HG02588 (cell line): ENCODE measurements at regions not wholly inside any gene's neighbourhood (a gene's known extent, or its start where the extent isn't known, plus 50 kb on each side); places are given as distances from the start of the nearest gene placed in this dataset.
"Not testable (repeated sequence)": the region's sequence is repeated elsewhere in the genome, so short reads cannot be mapped to it uniquely, and the experiment has no call there.

Experiments
- ATAC-seq: cut with Tn5 transposase; IDR thresholded peaks from one replicate; pipeline ENCODE4 v1.9.1; 2021; ENCODE audit warnings: mild to moderate bottlenecking, moderate library complexity; ENCODE audit not compliant: unreplicated experiment

DNA sequence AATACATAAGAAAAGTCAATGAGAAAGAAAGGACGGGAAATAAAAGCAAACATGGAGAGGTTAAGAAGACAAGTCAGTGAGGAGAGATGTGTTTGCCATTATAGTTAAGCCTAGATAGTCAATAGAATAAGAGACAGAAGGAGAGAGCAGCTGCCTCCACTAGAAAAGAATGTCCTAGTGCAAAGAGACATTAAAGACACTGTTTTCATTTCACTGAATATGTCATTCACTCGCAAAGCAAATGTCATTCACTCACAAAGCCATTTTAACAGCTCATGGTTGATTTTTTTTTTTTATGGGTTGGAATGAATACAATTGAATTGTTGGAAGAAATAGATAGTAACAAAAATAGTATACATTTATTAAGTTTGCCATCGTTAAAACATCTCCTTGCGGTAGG is 1007.6 kb downstream of the DNAJB9 start:
- no peak for ATAC-seq

DNA sequence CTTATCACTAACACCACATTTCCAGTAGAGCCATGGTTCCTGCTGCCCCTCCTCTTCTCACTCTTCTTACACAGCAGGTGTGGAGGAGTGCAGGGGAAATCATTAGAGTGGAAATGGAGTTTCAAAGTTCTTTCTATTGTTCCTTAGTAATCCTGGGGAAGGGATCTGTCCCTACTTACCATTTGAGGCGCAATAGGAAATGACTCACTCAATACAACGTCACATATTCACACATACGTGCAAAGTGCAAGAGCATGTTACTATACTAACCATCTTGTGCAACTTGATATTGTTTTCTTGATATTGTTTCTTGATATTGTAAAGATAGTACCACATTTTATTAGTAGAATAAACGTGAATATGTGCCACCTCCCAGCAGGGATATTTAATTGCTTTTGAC is 1010.2 kb downstream of the DNAJB9 start:
- no peak for ATAC-seq

DNA sequence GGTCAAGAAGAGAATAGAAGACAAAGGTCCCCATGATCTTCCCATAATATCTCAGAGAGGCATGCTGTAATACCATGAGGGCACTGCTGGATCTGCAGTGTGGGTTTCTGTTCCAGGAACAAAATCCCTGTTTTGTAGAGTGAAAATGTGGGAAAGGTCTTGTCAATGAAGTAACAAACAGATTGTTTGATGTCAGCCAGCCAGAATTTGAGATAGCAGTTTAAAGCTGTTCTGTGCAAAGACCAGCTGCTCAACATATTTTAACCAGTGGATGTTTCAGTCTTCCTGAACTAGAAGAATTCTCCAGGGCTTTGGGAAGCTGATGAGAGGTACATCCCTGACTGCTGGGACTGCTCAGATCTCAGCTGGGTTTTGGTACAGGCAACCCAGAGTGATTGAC is 1012.5 kb downstream of the DNAJB9 start:
- no peak for ATAC-seq

DNA sequence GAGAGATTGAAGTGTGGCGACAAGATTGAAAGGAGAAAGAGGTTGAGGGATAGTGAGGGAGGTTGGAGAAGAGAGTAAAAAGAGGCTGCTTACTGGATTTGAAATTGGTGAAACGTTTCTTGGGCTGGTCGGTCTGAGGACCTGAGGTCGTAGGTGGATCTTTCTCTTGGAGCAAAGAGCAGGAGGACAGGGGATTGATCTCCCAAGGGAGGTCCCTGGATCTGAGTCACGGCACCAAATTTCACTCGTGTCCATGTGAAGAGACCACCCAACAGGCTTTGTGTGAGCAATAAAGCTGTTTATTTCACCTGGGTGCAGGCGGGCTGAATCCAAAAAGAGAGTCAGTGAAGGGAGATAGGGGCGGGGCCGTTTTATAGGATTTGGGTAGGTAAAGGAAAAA is 1027.3 kb downstream of the DNAJB9 start:
- not testable (repeated sequence) for ATAC-seq

DNA sequence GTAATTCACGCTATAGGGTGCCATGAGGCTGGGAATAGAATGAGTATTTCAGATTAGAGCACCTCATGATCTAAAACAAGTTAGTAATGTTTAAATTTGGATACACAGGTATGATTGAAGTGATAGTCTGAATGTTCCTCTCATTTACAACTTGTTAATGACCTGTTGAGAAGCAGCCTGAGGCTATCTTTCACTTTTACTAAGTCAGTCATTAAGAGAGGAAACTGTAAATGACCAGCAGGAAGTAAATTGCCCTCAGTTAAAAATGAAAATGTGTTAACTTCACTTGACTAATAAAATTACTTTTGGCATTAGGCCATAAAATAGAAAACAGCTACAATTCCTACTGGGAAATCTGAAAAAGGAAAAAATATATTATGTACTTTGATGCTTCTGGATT is 1042.0 kb downstream of the DNAJB9 start:
- ATAC-seq = no peak

DNA sequence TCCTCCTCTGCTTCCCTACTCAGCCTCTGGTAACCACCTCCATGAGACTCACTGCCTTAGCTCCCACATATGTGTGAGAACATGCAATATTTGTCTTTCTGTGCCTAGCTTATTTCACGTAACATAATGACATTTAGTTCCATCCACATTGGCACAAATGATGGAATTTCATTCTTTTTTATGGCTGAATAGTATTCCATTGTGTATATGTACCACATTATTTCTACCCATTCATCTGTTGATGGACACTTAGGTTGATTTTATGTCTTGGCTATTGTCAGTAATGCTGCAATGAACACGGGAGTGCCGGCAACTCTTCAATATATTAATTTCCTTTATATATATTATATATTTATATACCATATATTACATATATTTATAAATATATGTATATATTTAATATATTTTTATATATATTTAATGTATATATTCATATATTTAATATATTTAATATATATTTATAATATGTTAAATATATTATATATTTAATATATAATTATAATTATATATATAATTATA is 1046.9 kb downstream of the DNAJB9 start:
- no peak for ATAC-seq

DNA sequence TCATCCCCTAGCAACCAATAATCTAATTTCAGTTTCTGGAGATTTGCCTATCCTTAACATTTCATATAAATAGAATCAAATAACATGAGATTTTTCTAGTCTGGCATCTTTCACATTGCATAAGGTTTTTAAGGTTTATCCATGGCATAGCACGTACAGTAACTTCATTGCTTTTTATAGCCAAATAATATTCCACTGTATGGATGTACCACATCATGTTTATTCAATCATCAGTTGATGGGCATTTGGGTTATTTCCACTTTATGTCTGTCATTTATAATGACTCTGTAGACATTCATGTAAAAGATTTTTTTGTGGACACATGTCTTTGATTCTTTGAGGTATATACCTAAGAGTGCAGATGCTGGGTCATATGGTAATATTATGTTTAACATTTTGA is 1052.6 kb downstream of the DNAJB9 start:
- ATAC-seq = no peak

DNA sequence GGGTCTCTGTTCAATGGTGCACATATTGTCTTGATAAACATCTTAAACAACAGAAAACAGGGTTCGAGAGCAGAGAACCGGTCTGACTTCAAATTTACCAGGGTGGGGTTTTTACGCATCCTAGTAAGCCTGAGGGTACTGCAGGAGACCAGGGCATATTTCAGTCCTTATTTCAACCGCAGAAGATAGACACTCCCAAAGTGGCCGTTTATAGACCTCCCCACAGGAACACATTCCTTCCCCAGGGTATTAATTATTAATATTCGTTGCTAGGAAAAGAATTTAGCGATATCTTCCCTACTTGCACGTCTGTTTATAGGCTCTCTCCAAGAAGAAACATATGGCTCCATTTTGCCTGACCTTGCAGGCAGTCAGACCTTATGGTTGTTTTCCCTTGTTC is 1063.2 kb downstream of the DNAJB9 start:
- ATAC-seq = not testable (repeated sequence)

DNA sequence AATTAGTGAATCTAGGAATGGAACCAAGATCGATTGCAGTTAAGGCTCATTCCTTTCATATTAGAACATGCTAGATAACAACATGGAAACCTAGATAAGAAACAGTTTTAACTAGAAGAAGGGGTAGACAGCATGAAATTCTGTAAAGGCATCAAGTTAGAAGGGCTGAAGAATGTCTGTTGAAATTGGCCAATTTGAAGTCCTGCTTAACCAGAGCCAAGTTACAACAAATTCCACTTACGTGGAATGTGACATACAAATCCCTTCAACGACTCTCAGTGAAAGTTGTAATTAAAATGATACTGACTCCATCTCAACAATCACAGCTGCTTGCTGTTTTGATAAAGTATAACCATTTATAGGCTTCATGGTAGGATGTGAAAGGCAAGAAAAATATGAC is 1065.7 kb downstream of the DNAJB9 start:
- ATAC-seq = no peak

DNA sequence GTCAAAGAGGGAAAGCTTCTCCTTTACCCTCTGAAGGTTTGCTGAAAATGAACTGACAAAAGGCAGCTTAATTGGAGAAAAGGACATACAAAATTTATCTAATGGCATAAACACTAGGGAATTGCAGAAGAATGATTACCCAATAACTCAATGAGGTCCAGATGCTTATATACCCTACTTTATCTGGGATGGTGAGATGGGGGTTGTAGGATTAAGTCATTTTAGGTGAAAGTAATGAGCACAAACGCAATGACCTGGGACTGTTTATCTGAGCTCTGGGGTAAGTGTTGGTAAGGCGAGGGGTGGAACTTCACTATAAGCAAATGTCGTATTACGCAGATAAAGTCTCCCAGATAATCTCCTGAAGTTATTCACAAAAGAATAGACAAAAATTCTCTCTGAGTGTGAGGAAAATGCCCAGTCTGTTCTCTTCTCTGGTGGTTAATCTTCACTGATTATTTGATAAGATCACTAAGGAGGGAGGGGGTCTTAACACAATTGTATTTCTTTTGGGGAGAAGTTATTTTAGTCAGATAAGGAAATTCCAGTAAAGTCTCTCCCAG is 1067.8 kb downstream of the DNAJB9 start:
- no peak for ATAC-seq

DNA sequence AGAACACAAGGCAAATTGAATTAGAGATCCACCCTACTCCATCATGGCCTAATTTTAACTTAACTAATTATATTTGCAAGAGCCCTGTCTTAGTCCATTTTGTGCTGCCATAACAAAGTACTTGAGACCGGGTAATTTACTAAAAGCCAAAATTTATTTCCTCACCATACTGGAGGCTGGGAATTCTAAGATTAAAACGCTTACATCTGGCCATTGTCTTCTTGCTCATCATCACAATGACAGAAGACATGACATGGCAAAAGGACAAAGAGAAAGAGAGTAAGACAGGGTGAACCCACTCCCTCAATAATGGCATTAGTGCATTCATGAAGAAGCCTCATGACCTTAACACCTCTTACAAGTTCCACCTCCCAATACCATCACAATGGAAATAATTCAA is 1068.6 kb downstream of the DNAJB9 start:
- ATAC-seq = no peak

DNA sequence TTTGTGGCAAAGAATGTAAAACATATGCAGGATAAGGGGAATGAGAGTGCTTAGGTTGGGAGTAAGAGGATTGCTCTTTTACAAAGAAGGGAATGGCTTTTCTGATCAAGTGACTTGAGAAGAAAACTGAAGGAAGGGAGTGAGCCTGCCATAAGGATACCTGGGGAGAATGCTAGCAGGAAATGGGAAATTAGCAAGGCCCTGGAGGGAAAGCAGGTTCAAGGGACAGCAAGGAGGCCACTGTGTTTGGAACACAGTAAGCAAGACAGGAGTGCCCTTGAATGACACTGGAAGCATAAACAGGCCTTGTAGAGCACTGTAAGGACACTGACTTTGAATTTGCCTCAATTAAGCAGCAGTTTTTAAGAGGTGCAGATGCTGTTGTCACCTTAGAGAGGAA is 1069.9 kb downstream of the DNAJB9 start:
- ATAC-seq = no peak

DNA sequence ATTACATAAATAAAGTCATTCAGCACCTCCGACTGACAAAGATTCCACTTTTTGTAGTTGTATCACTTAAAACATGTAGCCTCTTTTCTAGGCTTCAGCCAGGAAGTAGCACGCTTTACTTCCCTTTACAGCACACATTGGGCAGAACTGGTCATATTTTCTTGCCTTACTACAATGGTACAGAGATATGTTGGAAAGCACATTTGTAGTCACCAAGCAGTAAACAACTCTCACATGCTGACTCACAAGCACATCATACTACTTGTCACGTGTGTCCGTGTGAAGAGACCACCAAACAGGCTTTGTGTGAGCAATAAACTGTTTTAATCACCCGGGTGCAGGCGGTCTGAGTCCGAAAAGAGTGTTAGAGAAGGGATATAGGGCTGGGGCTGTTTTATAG is 1071.8 kb downstream of the DNAJB9 start:
- no peak for ATAC-seq

DNA sequence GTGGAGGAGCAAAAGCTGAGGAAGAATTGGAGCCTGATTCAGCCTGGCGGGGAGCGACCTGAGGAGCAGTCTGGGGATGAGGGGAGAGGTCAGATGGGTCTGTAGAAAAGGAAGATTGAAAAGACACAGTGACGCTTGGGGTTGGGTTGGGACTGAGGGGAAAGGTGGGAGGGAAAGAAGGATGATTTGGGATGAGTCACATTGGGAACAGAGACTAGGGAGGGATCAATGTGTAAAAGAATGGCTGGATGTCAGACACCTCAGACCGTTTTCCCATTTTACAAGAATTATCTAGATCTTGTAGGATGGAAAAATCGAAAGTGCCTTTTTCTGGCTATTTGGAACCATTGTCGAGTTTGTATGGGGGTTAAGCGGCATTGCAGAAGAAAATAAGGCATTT is 1076.5 kb downstream of the DNAJB9 start:
- ATAC-seq = no peak

DNA sequence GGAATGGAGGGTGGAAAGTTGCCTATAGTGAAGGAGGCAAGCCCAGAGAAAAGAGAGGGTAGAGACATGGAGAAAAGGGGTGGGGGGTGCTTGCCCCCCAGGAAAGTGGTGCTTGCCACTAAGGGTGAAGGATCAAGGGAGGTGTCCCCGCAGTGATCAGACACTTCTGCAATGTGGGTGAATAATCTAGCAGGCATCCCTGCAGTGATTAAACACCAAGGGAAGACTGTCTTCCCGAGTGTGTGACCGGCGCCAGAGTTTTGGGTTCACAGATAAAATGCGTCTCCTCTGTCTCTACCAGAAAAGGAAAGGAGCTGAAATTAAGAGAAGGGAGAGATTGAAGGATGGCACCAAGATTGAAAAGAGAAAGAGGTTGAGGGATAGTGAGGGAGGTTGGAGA is 1076.9 kb downstream of the DNAJB9 start:
- not testable (repeated sequence) for ATAC-seq

DNA sequence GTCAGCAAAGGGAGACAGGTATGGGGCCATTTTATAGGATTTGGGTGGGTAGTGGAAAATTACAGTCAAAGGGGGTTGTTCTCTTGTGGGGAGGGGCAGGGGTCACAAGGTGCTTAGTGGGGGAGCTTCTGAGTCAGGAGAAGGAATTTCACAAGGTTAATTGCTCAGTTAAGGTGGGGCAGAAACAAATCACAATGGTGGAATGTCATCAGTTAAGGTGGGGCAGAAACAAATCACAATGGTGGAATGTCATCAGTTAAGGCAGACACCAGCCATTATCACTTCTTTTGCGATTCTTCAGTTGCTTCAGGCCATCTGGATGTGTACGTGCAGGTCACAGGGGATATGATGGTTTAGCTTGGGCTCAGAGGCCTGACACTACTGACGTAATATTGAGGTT is 1077.6 kb downstream of the DNAJB9 start:
- ATAC-seq = not testable (repeated sequence)

DNA sequence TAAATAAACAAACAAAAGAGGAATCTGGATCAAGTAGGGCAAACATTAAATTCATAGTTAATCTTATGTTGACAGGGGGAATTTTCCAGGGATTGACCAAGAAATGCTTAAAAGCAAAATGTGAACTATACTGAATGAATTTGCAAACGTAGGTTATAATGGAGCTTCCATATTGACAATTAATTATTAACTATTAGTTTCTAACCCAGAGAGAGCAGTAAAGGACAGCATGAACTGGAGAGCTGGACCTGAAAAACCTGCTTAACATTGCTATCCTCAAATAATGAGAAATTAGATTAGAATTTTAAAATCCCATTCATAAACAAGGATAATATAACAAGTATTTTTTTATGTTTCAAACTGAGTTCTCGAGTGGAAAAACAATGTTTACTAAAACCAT is 1089.6 kb downstream of the DNAJB9 start:
- no peak for ATAC-seq

DNA sequence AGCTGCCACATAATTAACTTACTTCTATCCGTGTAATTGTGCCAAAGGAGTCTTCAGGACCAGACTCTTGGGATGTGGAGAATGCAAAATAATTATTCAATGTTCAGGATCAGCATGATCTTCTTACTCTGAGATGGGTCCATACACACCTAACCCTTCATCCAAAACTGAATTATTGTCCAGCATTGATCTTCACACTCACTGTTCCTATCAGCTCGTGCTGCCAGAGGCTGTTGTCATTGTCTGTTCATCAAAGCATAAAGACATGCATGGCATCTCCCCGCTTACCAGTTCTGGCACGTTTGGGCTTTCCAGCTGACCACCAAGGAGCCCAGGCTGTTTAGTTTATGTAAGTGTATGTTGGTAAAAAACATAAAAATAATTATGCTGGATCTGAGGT is 1090.7 kb downstream of the DNAJB9 start:
- no peak for ATAC-seq

DNA sequence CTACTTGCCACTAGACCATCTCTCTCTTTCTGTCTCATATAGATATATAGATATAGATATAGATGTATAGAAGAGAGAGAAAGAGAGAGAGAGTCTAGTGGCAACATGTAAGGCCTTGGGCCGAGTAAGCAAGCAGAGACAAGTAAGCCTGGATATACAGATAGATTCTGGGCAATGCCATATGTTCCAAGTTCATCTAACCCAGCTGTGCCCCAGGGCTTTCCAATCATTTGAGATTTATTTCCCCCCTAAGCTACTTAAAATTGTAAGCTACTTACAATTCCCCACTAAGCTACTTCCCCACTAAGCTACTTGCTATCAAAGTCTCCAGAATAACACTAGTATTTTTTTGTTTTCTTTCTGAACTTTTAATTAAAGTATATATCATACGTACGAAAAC is 1094.1 kb downstream of the DNAJB9 start:
- ATAC-seq = no peak

DNA sequence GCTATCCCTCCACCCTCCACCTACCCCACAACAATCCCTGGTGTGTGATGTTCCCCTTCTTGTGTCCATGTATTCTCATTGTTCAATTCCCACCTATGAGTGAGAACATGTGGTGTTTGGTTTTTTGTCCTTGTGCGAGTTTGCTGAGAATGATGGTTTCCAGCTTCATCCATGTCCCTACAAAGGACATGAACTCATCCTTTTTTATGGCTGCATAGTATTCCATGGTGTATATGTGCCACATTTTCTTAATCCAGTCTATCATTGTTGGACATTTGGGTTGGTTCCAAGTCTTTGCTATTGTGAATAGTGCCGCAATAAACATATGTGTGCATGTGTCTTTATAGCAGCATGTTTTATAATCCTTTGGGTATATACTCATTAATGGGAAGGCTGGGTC is 1117.6 kb downstream of the DNAJB9 start:
- not testable (repeated sequence) for ATAC-seq

DNA sequence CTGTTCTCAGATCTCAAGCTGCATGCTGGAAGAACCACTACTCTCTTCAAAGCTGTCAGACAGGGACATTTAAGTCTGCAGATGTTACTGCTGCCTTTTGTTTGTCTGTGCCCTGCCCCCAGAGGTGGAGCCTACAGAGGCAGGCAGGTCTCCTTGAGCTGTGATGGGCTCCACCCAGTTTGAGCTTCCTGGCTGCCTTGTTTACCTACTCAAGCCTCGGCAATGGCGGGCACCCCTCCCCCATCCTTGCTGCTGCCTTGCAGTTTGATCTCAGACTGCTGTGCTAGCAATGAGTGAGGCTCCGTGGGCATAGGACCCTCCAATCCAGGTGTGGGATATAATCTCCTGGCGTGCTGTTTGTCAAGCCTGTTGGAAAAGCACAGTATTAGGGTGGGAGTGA is 1122.9 kb downstream of the DNAJB9 start:
- not testable (repeated sequence) for ATAC-seq

DNA sequence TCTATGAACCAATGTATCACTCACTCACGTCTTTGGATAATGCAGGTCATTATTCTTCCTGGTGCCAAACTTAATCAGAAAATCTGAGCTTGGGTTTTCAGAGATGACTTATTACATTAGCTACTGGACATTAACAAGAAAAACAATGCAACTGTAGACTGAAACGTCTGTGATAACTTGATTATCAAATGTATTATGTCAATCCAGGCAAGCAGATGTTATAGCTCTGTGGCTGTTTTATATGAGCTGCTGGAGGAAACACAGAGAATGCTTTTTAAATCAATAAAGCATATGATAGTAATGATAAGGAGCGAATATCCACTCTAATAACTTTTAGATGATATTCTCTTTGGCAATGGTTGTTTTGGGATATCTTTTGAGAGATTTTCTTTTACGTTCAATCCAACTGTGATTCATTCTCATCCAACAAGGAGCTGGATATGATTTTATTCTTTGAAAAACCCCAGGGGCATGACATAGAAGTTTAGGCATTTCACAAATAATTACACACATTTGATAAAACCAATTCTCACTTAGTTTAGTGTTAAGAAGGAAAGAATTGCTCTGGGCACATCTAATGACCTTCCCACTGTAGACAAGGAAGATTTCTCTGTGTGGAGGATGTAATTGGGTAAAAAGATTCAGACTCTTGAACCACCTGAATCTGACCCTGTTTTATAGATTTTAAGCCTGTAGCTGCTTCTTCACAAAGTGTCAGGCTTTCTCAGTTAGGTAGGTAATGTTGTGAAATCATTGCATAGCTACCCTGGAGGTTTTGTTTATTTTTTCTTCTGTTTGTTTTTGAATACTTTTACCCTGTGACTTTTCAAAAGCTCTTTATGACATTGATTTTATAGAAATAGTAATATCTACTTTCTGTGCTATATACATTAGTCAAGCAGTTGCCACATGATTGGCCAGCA is 1124.7 kb downstream of the DNAJB9 start:
- no peak for ATAC-seq
